C4-2B (cell line): ENCODE measurements at regions not wholly inside any gene's neighbourhood (a gene's known extent, or its start where the extent isn't known, plus 50 kb on each side); places are given as distances from the start of the nearest gene placed in this dataset.

Source experiments
- CTCF ChIP-seq: fragments of 450-650 bp; conservative IDR thresholded peaks from 2 replicates; pipeline ENCODE4 v1.5.1; 2017; ENCODE audit warnings: mild to moderate bottlenecking
- ZFX ChIP-seq: fragments of 450-650 bp; IDR thresholded peaks from 2 replicates; pipeline ENCODE4 v1.6.1; 2017

- TF ChIP-seq CTCF (no peak), ZFX (no peak)
These were observed 684.5 kb downstream of the GATA3 start for GRCh38 chr10:8738987-8739386.
